Upper lobe of right lung (tissue), 1 donor: ENCODE measurements at regions not wholly inside any gene's neighbourhood (a gene's known extent, or its start where the extent isn't known, plus 50 kb on each side); places are given as distances from the start of the nearest gene placed in this dataset.

Source experiments
- ATAC-seq: fragments of 200-7000 bp; cut with Tn5 transposase; one replicate; pipeline ENCODE4 v1.9.1; 2020; ENCODE audit warnings: mild to moderate bottlenecking, moderate library complexity
- DNase-seq: peaks from one replicate; pipeline ENCODE4 v3.0.0-alpha.2; 2020
- H3K27ac ChIP-seq: fragments of 200-600 bp; one replicate; pipeline ENCODE4 v1.8.0; 2022
- H3K27me3 ChIP-seq: fragments of 200-600 bp; one replicate; pipeline ENCODE4 v1.8.0; 2022; ENCODE audit warnings: mild to moderate bottlenecking
- H3K36me3 ChIP-seq: fragments of 200-600 bp; one replicate; pipeline ENCODE4 v1.8.0; 2022
- H3K4me1 ChIP-seq: fragments of 200-600 bp; one replicate; pipeline ENCODE4 v1.8.0; 2022
- H3K4me3 ChIP-seq: fragments of 200-600 bp; one replicate; pipeline ENCODE4 v1.8.0; 2022; ENCODE audit warnings: mild to moderate bottlenecking
- H3K9me3 ChIP-seq: fragments of 200-600 bp; one replicate; pipeline ENCODE4 v1.8.0; 2022
- CTCF ChIP-seq: fragments of 200-600 bp; IDR thresholded peaks from one replicate; pipeline ENCODE4 v1.8.0; 2022; ENCODE audit warnings: antibody characterized with exemption
- intact Hi-C: fragments of 100-400 bp; cut with DNase I; formaldehyde crosslinking; loops from one replicate; pipeline ENCODE4 v1.11.0; 2022
- donor health status: DM: no; HTN: yes; CAD: no; lungs with severe emphysema.

- H3K4me3 ChIP-seq, result no peak overlapping the region
- DNase-seq (no peak), ATAC-seq (peak; percentile 20)
- no peaks in the 10 kb centered on the region for H3K9me3 ChIP-seq
- H3K36me3 ChIP-seq, result no peaks in the 10 kb centered on the region
- no peak for TF ChIP-seq CTCF
- intact Hi-C loops, result no loop called here
- no peaks in the 10 kb centered on the region for H3K4me1 ChIP-seq
- H3K27me3 ChIP-seq, result no peaks in the 10 kb centered on the region
- H3K27ac ChIP-seq, result no peak overlapping the region
Measured at GRCh38 chr10:56012101-56012500, 349.0 kb downstream of the ZWINT start.

- Histone ChIP-seq H3K4me1 (no peaks in the 10 kb centered on the region), H3K36me3 (no peaks in the 10 kb centered on the region), H3K9me3 (no peaks in the 10 kb centered on the region), H3K4me3 (no peak overlapping the region), H3K27ac (no peak overlapping the region), H3K27me3 (no peaks in the 10 kb centered on the region)
- intact Hi-C loops, result no loop called here
- DNase-seq, result no peak
- no peak for ATAC-seq
- TF ChIP-seq CTCF, result no peak
Measured at GRCh38 chr10:56003555-56003954, 357.5 kb downstream of the ZWINT start.

- no peaks in the 10 kb centered on the region for H3K4me1 ChIP-seq
- no peaks in the 10 kb centered on the region for H3K36me3 ChIP-seq
- intact Hi-C loops, result no loop called here
- H3K4me3 ChIP-seq, result no peak overlapping the region
- TF ChIP-seq CTCF, result no peak
- DNase-seq (no peak), ATAC-seq (no peak)
- no peak overlapping the region for H3K27ac ChIP-seq
- no peaks in the 10 kb centered on the region for H3K9me3 ChIP-seq
- H3K27me3 ChIP-seq, result no peaks in the 10 kb centered on the region
Measured at GRCh38 chr10:55989188-55989587, 371.9 kb downstream of the ZWINT start.

GRCh38 chr10:55979203-55979602 is 381.9 kb downstream of the ZWINT start:
- Histone ChIP-seq H3K36me3 (no peaks in the 10 kb centered on the region), H3K9me3 (no peaks in the 10 kb centered on the region), H3K27ac (no peak overlapping the region), H3K27me3 (no peaks in the 10 kb centered on the region), H3K4me1 (no peaks in the 10 kb centered on the region), H3K4me3 (no peak overlapping the region)
- DNase-seq, result no peak
- no peak for TF ChIP-seq CTCF
- no peak for ATAC-seq
- intact Hi-C loops, result no loop called here

GRCh38 chr10:55966101-55966500 is 395.0 kb downstream of the ZWINT start:
- H3K4me1 ChIP-seq, result no peaks in the 10 kb centered on the region
- intact Hi-C loops, result no loop called here
- H3K4me3 ChIP-seq, result no peak overlapping the region
- H3K9me3 ChIP-seq, result no peaks in the 10 kb centered on the region
- DNase-seq, result no peak
- no peak for TF ChIP-seq CTCF
- H3K27ac ChIP-seq, result no peak overlapping the region
- no peak for ATAC-seq
- H3K27me3 ChIP-seq, result no peaks in the 10 kb centered on the region
- H3K36me3 ChIP-seq, result no peaks in the 10 kb centered on the region

GRCh38 chr10:55943403-55943802 is 417.7 kb downstream of the ZWINT start:
- Histone ChIP-seq H3K27me3 (no peaks in the 10 kb centered on the region), H3K36me3 (no peaks in the 10 kb centered on the region), H3K4me3 (no peak overlapping the region), H3K27ac (no peak overlapping the region), H3K4me1 (no peaks in the 10 kb centered on the region), H3K9me3 (no peaks in the 10 kb centered on the region)
- no peak for TF ChIP-seq CTCF
- intact Hi-C loops, result no loop called here
- ATAC-seq (no peak), DNase-seq (no peak)
